GM18507 (cell line): ENCODE measurements at regions not wholly inside any gene's neighbourhood (a gene's known extent, or its start where the extent isn't known, plus 50 kb on each side); places are given as distances from the start of the nearest gene placed in this dataset.
"Not testable (repeated sequence)": the region's sequence is repeated elsewhere in the genome, so short reads cannot be mapped to it uniquely, and the experiment has no call there.

ENCODE experiments used
- DNase-seq: peaks from one replicate; pipeline ENCODE4 v3.0.0; 2011; ENCODE audit warnings: low read depth; ENCODE audit not compliant: insufficient read length; ENCODE audit errors: extremely low spot score
- FAIRE-seq: peaks from 2 replicates; lab custom pipeline; 2011; peaks lifted over from hg19 to GRCh38; lab: Jason Lieb, UNC

DNA sequence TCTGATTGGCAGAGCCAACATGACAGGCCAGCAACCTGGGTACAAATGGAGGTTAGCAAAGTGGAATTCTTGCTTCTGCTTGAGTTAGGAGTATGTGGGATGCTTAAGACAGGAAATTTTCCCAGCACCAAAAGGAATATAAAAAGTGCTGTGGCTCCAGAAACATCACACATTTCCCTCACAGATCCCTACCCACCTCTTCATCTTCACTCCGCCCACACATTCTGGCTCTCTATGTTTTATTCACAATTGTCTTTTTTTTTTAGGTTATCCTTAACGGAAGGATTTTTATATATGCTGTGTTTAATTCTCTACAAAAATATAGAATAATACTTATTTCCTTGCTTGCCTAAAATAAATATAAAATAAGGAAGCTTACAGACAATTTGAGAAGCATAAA is 563.3 kb upstream of the HS3ST5 start:
- FAIRE-seq: no peak
- no peak for DNase-seq

DNA sequence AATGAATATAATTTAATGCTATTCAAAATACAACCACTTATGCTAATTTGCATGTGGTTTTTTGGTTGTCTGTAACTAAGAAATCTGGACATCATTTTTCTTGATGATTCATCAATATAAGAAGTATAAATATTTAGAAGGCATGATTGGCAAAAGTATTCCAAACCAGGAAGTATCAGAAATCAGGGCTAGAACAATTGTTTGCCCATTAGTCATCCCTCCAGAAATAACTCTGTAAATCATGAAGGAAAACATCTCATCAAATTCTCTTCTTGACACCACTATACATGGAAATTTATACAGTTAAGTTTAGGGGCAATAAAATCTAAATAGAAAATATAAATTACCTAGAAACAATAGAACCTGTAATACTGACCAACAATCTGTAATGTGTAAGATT is 554.7 kb upstream of the HS3ST5 start:
- DNase-seq (no peak), FAIRE-seq (no peak)

DNA sequence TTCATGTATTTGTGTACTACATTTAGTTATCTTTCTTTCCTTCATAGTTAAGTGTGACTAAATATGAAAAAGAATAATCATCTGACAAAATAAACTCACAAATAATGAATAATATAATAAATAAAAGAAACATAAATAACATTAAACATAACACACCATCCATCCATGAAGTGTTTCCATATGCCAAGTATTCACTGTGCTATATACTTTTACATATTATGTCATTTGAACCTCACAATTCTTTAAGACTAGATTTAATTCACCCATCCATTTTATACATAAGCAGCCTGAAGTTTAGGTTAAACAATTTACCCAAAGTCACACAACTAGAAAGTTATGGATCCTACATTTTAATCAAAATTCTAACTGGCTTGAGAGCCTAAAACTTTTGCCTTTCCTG is 549.4 kb upstream of the HS3ST5 start:
- DNase-seq (no peak), FAIRE-seq (no peak)

DNA sequence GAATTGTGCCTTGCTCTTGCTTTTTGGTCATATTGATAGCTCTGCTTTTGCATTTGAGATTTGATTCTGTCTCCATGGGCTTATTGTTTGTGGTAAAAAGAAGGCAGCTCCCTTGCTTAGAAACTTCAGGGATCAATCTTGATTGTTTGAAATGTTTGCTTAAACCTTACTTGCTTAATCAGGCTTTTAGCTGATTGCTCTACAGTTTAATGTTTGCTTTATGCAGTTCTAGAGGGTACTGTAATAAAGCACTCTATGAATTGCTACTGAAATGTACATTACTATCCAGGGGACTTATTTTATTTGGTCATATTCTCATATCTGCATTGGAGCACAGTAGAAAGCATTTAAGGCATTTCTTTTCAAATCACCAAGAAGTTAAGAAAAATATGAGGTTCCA is 545.4 kb upstream of the HS3ST5 start:
- FAIRE-seq (no peak), DNase-seq (no peak)

DNA sequence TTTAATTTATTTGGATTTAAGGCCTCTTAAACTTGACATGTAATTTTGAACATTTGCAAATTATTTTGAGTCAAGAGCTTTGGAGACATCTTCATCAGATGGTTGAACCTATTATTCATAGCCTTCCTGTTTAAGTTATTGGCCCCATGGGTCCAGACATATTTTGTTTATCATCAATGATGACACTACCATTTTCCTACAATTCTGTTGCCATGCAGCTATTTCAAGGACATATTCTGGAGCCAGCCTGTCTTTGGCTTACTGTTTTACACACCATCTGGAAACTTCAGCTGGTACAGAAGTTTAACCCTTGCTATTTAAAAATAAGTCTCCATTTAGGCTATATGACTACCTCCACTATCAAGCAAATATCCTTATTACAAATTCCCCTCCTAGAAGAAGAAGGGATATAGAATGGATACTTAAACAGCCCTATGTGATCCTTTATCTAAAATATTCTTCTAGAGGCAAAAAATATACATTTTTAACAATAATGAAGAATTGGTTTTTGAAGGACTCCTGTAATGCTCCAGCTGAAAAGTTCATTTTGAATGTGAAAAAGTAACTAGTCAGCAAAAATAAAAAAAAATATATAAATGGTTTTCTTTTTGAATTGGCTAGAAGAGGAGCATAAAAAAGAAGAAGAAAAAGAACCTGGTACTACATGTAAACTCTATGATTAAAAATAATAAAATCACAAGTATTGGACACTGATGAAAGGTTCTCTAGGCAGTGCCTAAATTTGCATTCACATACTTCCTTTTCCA is 544.0 kb upstream of the HS3ST5 start:
- FAIRE-seq: no peak
- DNase-seq: no peak

DNA sequence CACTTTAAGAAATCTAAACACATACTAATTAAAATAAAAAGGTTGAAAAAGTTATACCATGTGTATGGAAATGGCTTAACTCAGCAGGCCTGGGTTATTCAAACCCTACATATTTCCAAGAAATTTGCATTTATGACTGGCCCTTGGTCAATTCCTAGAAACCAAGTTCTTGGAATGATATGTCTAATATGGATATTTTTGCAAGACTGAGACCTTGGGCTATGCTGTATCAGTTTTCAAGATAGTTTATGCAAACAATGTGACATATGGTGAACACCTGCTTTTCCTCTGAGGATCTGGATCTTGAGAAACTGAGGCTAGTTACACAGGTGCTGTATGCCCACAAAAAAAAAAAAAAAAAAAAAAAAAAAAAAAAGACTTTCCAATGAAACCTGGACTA is 536.9 kb upstream of the HS3ST5 start:
- FAIRE-seq (no peak), DNase-seq (no peak)

DNA sequence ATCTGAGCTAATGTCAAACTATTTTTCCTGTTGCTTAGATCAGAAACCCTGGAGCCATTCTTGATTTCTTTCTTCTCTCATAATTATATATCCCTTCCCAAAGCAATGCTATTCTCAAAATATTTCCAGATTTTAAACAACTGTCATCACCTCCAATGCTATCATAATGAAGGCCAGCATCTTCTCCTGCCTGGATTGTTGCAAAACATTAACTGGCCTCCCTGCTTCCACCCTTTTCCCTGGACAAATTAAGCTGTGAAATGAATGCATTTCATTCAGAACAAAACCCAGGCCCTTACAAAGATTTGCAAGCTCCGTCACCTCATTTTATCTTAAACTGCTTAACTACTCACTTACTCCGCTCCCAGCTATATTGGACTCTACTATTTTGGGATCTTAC is 535.3 kb upstream of the HS3ST5 start:
- DNase-seq: no peak
- no peak for FAIRE-seq

DNA sequence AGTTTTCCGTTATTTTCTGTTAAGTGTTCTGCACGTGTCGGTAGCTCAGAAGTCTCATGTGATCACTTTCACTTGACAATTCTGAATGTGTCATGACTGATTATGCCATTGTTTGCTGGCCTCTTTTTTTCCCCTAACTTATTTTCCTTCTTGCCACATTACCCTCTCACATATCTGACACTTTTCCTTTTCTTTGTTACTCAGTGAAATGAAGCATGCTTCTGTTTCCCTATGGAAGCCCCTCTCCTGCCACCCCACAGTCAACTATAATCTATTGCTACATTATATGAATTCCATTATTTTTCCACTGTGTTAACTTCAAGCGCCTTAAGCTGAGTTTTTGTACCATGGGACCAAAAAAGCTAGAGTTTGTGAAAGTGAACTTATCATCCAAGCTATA is 531.6 kb upstream of the HS3ST5 start:
- no peak for FAIRE-seq
- no peak for DNase-seq

DNA sequence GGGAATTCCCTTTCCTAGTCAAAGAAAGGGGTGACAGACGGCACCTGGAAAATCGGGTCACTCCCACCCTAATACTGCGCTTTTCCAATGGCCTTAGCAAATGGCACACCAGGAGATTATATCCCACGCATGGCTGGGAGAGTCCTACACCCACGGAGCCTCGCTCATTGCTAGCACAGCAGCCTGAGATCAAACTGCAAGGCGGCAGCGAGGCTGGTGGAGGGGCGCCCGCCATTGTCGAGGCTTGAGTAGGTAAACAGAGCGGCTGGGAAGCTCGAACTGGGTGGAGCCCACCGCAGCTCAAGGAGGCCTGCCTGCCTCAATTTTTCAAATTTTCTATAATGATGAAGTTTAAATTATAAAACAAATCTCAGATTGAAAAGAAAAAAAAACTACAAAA is 522.7 kb upstream of the HS3ST5 start:
- DNase-seq, FAIRE-seq: not testable (repeated sequence)

DNA sequence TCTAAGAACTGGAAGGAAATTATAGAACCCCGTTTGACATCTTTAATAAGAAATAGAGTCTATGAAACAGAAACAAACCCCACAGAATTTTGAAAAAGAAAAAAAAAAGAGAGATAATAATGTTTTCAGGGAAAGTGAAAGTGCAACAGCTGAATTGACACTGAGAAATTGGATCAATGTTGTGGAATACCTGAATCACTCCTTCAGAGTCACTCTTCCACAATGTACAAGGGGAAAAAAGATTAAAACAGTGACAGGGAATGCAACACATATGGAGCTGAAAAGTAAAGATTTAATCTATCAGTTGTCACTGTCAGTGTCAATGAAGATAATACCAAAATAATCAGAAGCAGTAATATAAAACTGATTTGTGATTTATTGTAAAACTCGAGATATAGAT is 520.8 kb upstream of the HS3ST5 start:
- DNase-seq: no peak
- no peak for FAIRE-seq

DNA sequence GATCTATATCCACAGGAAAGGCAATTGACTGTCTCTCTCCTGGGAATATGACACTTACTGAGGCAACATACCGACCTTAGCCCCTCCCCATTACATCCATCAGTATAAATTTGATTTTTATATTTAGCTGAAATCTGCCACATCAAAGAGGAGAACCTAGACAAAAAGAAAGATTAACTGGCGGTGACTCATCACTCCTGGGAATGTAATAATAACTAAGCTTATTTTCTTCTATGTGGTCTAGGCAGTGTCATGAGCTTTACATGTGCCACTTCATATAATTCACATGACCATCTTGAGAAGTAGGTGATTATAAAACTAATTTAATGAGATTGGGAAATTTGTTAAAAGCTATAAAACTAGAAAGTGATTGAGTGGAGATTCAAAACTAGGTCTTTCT is 520.0 kb upstream of the HS3ST5 start:
- FAIRE-seq (no peak), DNase-seq (no peak)

DNA sequence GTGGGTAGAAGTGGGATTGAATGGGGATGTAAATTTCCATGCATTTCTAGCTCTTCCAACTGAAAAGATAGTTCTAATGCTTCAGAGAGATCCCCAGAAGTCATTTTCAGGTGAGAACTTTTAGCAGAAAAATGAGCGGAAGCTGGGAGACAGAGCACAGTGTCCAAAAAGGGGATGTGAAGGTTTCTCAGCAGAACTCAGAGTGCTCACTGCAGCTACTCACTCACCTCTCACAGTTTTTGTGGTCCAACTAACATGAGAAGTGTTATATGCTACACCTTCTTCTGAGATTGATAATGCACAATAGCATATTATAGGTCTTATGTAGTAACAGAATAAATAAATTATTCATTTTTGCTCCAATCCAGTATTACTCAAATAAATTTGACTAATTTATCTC is 519.2 kb upstream of the HS3ST5 start:
- no peak for DNase-seq
- FAIRE-seq: no peak

DNA sequence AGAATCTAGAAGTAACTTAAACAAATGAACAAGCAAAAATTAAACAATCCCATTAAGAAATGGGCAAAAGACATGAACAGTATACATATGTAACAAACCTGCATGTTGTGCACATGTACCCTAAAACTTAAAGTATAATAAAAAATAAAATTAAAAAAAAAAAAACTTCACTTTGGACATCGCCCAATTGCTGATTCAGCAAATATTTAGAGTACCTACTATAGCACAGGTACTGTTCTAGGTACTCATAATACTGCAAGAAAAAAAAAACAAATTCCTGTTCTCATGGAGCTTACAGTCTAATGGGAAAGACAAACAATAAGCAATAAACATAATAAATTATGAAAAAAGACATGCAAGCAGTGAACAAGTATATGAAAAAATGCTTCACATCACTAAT is 501.5 kb upstream of the HS3ST5 start:
- DNase-seq: no peak
- FAIRE-seq: no peak

DNA sequence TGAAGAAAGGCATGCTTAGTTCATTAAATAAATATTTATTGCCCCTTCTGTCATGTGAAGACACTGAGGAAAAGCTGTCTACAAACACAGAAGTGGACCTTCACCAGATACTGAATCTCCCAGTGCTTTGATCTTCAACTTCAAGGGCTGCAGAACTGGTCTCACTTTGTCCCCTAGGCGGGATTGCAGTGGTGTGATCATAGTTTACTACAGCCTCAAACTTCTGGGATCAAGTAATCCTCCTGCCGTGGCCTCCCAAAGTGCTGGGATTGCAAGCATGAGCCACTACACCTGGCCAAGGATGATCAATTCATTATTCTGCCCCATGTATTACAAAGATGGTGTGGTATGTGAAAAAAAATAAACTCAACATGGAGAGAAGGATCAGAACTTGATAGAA is 496.2 kb upstream of the HS3ST5 start:
- FAIRE-seq (no peak), DNase-seq (no peak)

DNA sequence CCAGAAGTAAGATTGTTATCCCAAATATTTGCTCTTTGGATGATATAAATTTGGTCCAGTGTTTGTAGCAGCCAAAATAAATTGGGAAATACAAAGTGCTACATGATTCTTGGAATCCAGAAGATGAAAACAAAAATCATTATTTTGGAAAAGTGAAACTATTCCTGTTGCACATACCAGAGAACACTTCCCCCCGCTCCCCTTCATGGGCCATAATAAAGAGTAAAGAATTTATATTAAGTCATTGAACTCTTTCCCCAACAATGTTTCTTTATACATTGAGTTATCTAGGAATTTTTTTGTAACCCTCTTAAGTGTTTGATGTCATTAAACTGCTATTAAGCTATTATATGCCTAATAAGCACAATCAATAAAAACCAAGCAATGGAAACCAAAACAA is 490.4 kb upstream of the HS3ST5 start:
- DNase-seq (no peak), FAIRE-seq (no peak)

DNA sequence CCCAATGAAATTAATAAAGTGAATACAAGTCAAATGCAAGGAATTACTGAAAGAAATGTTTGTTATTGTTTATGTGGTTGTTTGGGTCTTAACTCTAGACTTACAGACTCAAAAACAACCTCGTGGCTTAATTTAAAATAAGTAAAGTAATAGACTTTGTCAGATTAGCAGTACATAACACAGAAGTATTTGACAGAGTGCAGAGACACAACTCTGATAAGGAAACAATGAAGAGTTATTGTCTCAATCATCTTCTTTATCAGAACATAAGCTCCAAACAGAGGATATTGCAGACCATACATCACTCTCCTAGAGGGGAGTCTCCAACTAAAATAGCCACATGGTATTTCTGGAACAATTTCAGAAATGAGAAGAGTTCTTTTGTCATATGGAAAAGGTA is 487.7 kb upstream of the HS3ST5 start:
- DNase-seq: no peak
- no peak for FAIRE-seq

DNA sequence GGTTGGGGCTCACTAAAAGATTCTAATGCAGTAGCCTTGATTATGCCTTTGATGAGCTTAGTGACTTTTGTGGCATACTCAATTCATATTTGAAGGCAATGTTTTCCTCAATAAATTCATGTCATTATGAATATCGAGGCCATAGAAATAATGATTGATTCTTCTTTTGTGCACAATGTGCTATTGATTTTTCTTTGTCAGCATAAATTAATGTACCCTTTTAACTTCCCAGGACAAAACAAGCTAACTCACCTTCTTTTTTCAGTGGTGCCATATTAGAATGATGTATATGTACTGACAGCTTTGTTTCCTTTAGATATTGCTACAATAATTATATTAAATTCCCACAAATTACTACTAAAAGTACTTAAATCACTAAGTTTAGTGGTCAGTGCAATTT is 484.3 kb upstream of the HS3ST5 start:
- DNase-seq (no peak), FAIRE-seq (no peak)

DNA sequence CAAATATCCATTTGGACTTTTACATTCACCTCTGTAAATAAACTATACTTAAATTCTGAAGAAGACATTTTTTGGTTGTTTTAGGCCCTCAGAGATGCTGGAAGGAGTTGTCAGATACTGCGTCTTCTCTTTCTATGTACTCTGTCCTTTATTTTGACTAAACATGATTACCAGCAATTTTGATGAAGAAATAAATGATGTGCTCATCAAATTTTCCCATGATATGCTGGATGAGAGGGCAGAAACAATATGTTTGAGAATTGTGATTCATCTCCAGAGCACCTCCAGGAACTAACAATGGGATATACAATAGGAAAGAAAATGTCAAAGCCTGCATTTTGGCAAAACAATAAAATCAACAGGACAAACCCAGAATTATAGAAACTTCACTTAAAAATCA is 481.6 kb upstream of the HS3ST5 start:
- DNase-seq (no peak), FAIRE-seq (no peak)

DNA sequence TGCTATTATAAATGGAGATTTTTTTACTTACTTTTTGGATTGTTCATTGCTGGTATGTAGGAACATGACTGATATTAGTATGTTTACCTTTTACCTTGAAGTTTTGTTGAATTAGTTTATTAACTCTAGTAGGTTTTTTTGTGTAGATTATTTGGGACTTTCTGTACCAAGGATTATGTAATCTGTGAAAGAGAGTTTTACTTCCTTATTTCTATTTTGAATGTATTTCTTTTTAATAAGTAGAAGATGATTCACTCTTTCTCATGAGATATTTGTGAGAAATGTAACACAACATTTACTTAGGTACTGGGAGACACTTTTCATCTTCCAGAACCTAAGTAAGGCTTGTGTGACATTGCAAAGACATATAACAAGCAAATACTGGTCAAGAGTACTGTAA is 473.9 kb upstream of the HS3ST5 start:
- no peak for FAIRE-seq
- DNase-seq: no peak

DNA sequence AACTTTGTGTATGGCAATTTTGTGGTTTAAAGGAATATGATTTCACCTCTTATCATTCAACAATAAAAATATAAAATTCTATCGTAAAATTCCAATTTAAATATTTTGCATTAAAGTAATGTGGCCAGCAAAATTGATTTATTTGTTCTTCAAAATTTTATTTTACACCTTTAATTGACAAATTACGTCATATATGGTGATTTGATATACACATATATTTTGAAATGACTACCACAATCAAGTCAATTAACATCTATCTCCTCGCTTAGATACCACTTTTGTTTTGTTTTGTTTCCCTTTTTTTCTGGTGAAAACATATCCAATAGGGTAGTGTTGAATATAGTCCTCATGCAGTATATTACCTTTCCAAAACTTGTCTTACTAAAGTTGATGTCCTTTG is 467.6 kb upstream of the HS3ST5 start:
- no peak for DNase-seq

DNA sequence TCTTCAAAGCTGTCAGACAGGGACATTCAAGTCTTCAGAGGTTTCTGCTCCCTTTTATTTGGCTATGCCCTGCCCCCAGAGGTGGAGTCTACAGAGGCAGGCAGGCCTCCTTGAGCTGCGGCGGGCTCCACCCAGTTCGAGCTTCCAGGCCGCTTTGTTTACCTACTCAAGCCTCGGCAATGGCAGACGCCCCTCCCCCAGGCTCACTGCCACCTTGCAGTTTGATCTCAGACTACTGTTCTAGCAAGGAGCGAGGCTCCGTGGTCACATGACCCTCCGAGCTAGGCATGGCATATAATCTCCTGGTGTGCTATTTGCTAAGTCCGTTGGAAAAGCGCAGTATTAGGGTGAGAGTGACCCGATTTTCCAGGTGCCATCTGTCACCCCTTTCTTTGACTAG is 462.6 kb upstream of the HS3ST5 start:
- not testable (repeated sequence) for FAIRE-seq, DNase-seq

More for the DNA sequence above, 467.6 kb upstream of the HS3ST5 start:
- no peak for FAIRE-seq

DNA sequence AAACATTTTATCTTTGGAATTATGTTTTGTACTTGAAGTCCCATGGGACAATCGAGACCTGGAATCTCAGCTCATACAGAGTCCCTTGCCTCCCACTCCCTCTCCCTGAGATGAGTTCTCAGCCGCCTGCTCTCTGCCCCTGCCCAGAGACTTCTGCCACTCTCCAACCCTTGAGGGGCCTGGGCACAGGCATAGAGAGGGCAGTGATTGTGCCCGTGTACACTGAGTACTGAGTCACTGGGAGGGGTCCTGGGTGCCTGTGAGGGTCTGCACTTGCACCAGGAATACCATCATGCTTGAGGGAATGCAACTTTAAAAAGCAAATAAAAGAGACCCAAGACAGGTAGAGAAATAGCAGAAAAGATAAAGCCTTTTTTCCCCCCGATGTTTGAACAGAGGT is 453.8 kb upstream of the HS3ST5 start:
- no peak for DNase-seq
- FAIRE-seq: no peak
